Neuronal stem cell (in vitro differentiated cells): ENCODE measurements at regions not wholly inside any gene's neighbourhood (a gene's known extent, or its start where the extent isn't known, plus 50 kb on each side); places are given as distances from the start of the nearest gene placed in this dataset.

Experiments used
- DNase-seq: peaks from one replicate; pipeline ENCODE4 v3.0.0-alpha.2; 2013; ENCODE audit warnings: low spot score
- H2AFZ ChIP-seq: one replicate; pipeline ENCODE4 v1.6.1; 2013; ENCODE audit warnings: mild to moderate bottlenecking, low read length, inconsistent platforms
- H2AK5ac ChIP-seq: 2 replicates; pipeline ENCODE4 v1.6.1; 2013; ENCODE audit warnings: low read depth, mild to moderate bottlenecking, inconsistent platforms, low read length, moderate library complexity, mixed read lengths
- H2BK120ac ChIP-seq: 2 replicates; pipeline ENCODE4 v1.6.1; 2013; ENCODE audit warnings: low read depth, mild to moderate bottlenecking, inconsistent platforms, low read length, moderate library complexity, mixed read lengths
- H2BK12ac ChIP-seq: one replicate; pipeline ENCODE4 v1.6.1; 2013; ENCODE audit warnings: low read length, inconsistent platforms
- H2BK15ac ChIP-seq: 2 replicates; pipeline ENCODE4 v1.6.1; 2013; ENCODE audit warnings: mild to moderate bottlenecking, low read length, inconsistent platforms, mixed read lengths
- H2BK5ac ChIP-seq: one replicate; pipeline ENCODE4 v1.6.1; 2013; ENCODE audit warnings: inconsistent platforms, mild to moderate bottlenecking, low read length, moderate library complexity
- H3K14ac ChIP-seq: one replicate; pipeline ENCODE4 v1.6.1; 2013; ENCODE audit warnings: low read length, inconsistent platforms
- H3K18ac ChIP-seq: 2 replicates; pipeline ENCODE4 v1.6.1; 2013; ENCODE audit warnings: low read length, inconsistent platforms
- H3K23ac ChIP-seq: 2 replicates; pipeline ENCODE4 v1.6.1; 2013; ENCODE audit warnings: low read depth, mild to moderate bottlenecking, mixed read lengths, low read length, inconsistent platforms; ENCODE audit not compliant: poor library complexity
- H3K27ac ChIP-seq: replicated peaks from 3 replicates; pipeline ENCODE4 v1.5.1; 2013; ENCODE audit warnings: low read length, inconsistent platforms
- H3K27me3 ChIP-seq, 3 experiments: 2 replicates each; pipeline ENCODE4 v1.6.1; 2013; ENCODE audit warnings: low read length in 3 of 3, mild to moderate bottlenecking in 2 of 3, inconsistent platforms in 1 of 3, low read depth in 1 of 3, mixed read lengths in 1 of 3, moderate library complexity in 1 of 3; ENCODE audit not compliant: control insufficient read depth in 3 of 3, insufficient read depth in 3 of 3
- H3K36me3 ChIP-seq, 2 donors: replicated peaks in 1 of 2; 2 replicates each; pipeline ENCODE4 v1.6.1; 2013; ENCODE audit warnings: low read length in 2 of 2; ENCODE audit not compliant: control insufficient read depth in 2 of 2, insufficient read depth in 2 of 2
- H3K4ac ChIP-seq: 2 replicates; pipeline ENCODE4 v1.6.1; 2013; ENCODE audit warnings: inconsistent platforms, mild to moderate bottlenecking, low read length, moderate library complexity
- H3K4me1 ChIP-seq, 2 donors: 1 replicate in 1 of 2; 2 replicates in 1 of 2; pipeline ENCODE4 v1.6.1; 2013; ENCODE audit warnings: low read length in 2 of 2, low read depth in 1 of 2; ENCODE audit not compliant: control insufficient read depth in 2 of 2, insufficient read depth in 1 of 2
- H3K4me2 ChIP-seq: one replicate; pipeline ENCODE4 v1.6.1; 2013; ENCODE audit warnings: mild to moderate bottlenecking, low read length, inconsistent platforms; ENCODE audit not compliant: insufficient read depth, poor library complexity, severe bottlenecking
- H3K4me3 ChIP-seq, 2 donors: 2 replicates each; pipeline ENCODE4 v1.5.1; 2013; ENCODE audit warnings: low read length in 2 of 2, mild to moderate bottlenecking in 2 of 2, inconsistent platforms in 1 of 2, moderate library complexity in 1 of 2
- H3K79me1 ChIP-seq: one replicate; pipeline ENCODE4 v1.6.1; 2013; ENCODE audit warnings: low read depth, mild to moderate bottlenecking, inconsistent platforms, low read length, moderate library complexity
- H3K9ac ChIP-seq: one replicate; pipeline ENCODE4 v1.6.1; 2013; ENCODE audit warnings: mild to moderate bottlenecking, low read depth, low read length, inconsistent platforms; ENCODE audit not compliant: poor library complexity
- H3K9me3 ChIP-seq, 2 donors: replicated peaks in 1 of 2; 2 replicates each; pipeline versions ENCODE3 to v1.6.1; 2013; ENCODE audit warnings: low read length in 2 of 2, mild to moderate bottlenecking in 2 of 2, inconsistent platforms in 1 of 2, low read depth in 1 of 2, mixed read lengths in 1 of 2, moderate library complexity in 1 of 2; ENCODE audit not compliant: control insufficient read depth in 2 of 2, insufficient read depth in 1 of 2
- H4K8ac ChIP-seq: one replicate; pipeline ENCODE4 v1.6.1; 2013; ENCODE audit warnings: low read depth, mild to moderate bottlenecking, inconsistent platforms, low read length, moderate library complexity
- H4K91ac ChIP-seq: one replicate; pipeline ENCODE4 v1.6.1; 2013; ENCODE audit warnings: low read length, low read depth, mild to moderate bottlenecking, inconsistent platforms; ENCODE audit not compliant: poor library complexity
- WGBS, 2 donors: extraction: QIAGEN DNeasy Blood & Tissue Kit; methylation state at CpG; one replicate each; pipeline ENCODE4 v1.1.7; 2013; ENCODE audit warnings: missing lambda C conversion rate in 2 of 2, mixed read lengths in 1 of 2; ENCODE audit not compliant: insufficient read length in 2 of 2, insufficient replicate concordance in 1 of 2; ENCODE audit errors: extremely low coverage in 2 of 2; 5-methylcytosine and 5-hydroxymethylcytosine counted together

DNA sequence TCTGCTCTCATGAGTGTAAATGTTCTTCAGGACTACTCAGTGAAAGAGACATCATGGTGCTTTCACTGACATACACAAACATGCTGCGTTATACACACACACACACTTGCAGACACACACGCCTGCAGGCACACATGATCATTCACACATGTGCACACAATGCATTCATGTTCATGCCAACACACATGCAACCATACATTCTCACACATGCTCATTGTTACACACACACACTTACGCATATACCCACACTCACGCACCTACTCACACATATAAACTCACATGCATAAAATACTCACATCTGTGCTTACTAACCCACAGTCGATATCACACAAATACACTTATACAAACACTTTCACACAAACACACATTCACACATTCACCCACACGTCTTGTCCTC, 241.6 kb downstream of the LMX1A start:
- H3K4ac ChIP-seq, result no peak overlapping the region
- H3K4me2 ChIP-seq, result no peak overlapping the region
- no peak overlapping the region for H3K18ac ChIP-seq
- no peak overlapping the region for H2AFZ ChIP-seq
- H3K79me1 ChIP-seq, result no peaks in the 10 kb centered on the region
- no peak overlapping the region for H2BK5ac ChIP-seq
- DNase-seq, result no peak
- no peak overlapping the region for H2AK5ac ChIP-seq
- H2BK12ac ChIP-seq, result no peak overlapping the region
- no peak overlapping the region for H3K14ac ChIP-seq
- no peaks in the 10 kb centered on the region for H3K9me3 ChIP-seq
- H2BK15ac ChIP-seq, result no peak overlapping the region
- H3K23ac ChIP-seq, result no peak overlapping the region
- no peak overlapping the region for H3K27ac ChIP-seq
- H3K9ac ChIP-seq, result no peak overlapping the region
- no peak overlapping the region for H4K8ac ChIP-seq
- H2BK120ac ChIP-seq, result no peak overlapping the region
- no peaks in the 10 kb centered on the region for H3K36me3 ChIP-seq
- no peak overlapping the region for H4K91ac ChIP-seq
- peaks cover 0 to 45% (median 24%) of the 10 kb centered on the region in 3 experiments for H3K27me3 ChIP-seq
- H3K4me1 ChIP-seq, result peaks cover 0 to 3% of the 10 kb centered on the region in 2 donors
- WGBS, 2 donors, result 100% methylated on average over 2 to 4 of the region's 6 CpGs
- no peak overlapping the region for H3K4me3 ChIP-seq

GRCh38 chr1:165114022-165114888, 242.3 kb downstream of the LMX1A start:
- Histone ChIP-seq H3K4me2 (no peak overlapping the region), H4K91ac (no peak overlapping the region), H2BK12ac (no peak overlapping the region), H2BK15ac (no peak overlapping the region), H3K18ac (no peak overlapping the region), H3K23ac (no peak overlapping the region), H3K4me1 (peaks cover 0 to 2% of the 10 kb centered on the region in 2 donors), H2AK5ac (no peak overlapping the region), H3K79me1 (no peaks in the 10 kb centered on the region), H3K4ac (no peak overlapping the region), H3K36me3 (no peaks in the 10 kb centered on the region), H3K9ac (no peak overlapping the region), H2BK5ac (no peak overlapping the region), H3K27me3 (peaks cover 0 to 40% (median 24%) of the 10 kb centered on the region in 3 experiments), H3K27ac (no peak overlapping the region), H3K9me3 (no peaks in the 10 kb centered on the region), H2BK120ac (no peak overlapping the region), H2AFZ (no peak overlapping the region), H3K4me3 (no peak overlapping the region), H4K8ac (no peak overlapping the region), H3K14ac (no peak overlapping the region)
- WGBS, 2 donors, result no CpG with 5 or more reads among the region's 14 CpGs
- peak; percentile 64 for DNase-seq

- WGBS, 2 donors, result no CpG with 5 or more reads among the region's 7 CpGs
- DNase-seq, result no peak
- H4K91ac ChIP-seq, result no peak overlapping the region
Measured at GRCh38 chr1:165112260-165112659, 244.3 kb downstream of the LMX1A start.

GRCh38 chr1:165109013-165109412, 247.5 kb downstream of the LMX1A start:
- Histone ChIP-seq H3K14ac (peak overlapping the region; percentile 90), H2BK12ac (no peak overlapping the region), H3K36me3 (no peaks in the 10 kb centered on the region), H3K27me3 (no peaks in the 10 kb centered on the region), H3K27ac (no peak overlapping the region), H2BK120ac (no peak overlapping the region), H4K8ac (no peak overlapping the region), H3K18ac (no peak overlapping the region), H3K23ac (no peak overlapping the region), H3K4me2 (no peak overlapping the region), H4K91ac (no peak overlapping the region), H3K79me1 (no peaks in the 10 kb centered on the region), H2BK15ac (no peak overlapping the region), H2AFZ (no peak overlapping the region), H3K4ac (no peak overlapping the region), H3K4me1 (no peaks in the 10 kb centered on the region), H2BK5ac (no peak overlapping the region), H2AK5ac (no peak overlapping the region), H3K9ac (no peak overlapping the region), H3K4me3 (no peak overlapping the region), H3K9me3 (no peaks in the 10 kb centered on the region)
- no CpG with 5 or more reads among the region's 4 CpGs for WGBS, 2 donors
- DNase-seq, result no peak

More at GRCh38 chr1:165112260-165112659, 244.3 kb downstream of the LMX1A start:
- H3K23ac ChIP-seq, result no peak overlapping the region
- H3K9ac ChIP-seq, result no peak overlapping the region
- no peak overlapping the region for H2AFZ ChIP-seq
- H3K4me1 ChIP-seq, result no peaks in the 10 kb centered on the region
- no peaks in the 10 kb centered on the region for H3K79me1 ChIP-seq
- no peak overlapping the region for H3K14ac ChIP-seq
- H3K18ac ChIP-seq, result no peak overlapping the region
- H3K9me3 ChIP-seq, result no peaks in the 10 kb centered on the region
- no peak overlapping the region for H3K4me3 ChIP-seq
- no peak overlapping the region for H3K4ac ChIP-seq
- no peak overlapping the region for H2BK5ac ChIP-seq
- H2BK12ac ChIP-seq, result no peak overlapping the region
- H3K4me2 ChIP-seq, result no peak overlapping the region
- H2BK15ac ChIP-seq, result no peak overlapping the region
- no peaks in the 10 kb centered on the region for H3K36me3 ChIP-seq
- H2BK120ac ChIP-seq, result no peak overlapping the region
- peaks cover 0 to 20% (median 12%) of the 10 kb centered on the region in 3 experiments for H3K27me3 ChIP-seq
- H3K27ac ChIP-seq, result no peak overlapping the region
- H4K8ac ChIP-seq, result no peak overlapping the region
- H2AK5ac ChIP-seq, result no peak overlapping the region
